GM12878 (cell line): ENCODE measurements at regions not wholly inside any gene's neighbourhood (a gene's known extent, or its start where the extent isn't known, plus 50 kb on each side); places are given as distances from the start of the nearest gene placed in this dataset.

Experiments
- ATAC-seq: fragments of 200-7000 bp; cut with Tn5 transposase; 3 replicates; pipeline ENCODE4 v1.9.1; 2020; ENCODE audit warnings: mild to moderate bottlenecking, moderate library complexity
- BruUV-seq: library from RNA; stranded (reverse); fragments of 400-500 nt; replicated peaks from 2 replicates; lab custom pipeline; 2021; lab: Mats Ljungman, UMichigan
- CTCF ChIA-PET: fragments of 300-600 bp; sonication (Branson Sonifier 250); formaldehyde crosslinking; extraction: SDS; loops from one replicate; lab custom pipeline; 2021; ENCODE audit warnings: inconsistent platforms; lab: Yijun Ruan, JAX
- POLR2A ChIA-PET: fragments of 350-600 bp; formaldehyde crosslinking; extraction: SDS; loops from one replicate; lab custom pipeline; 2021; ENCODE audit warnings: inconsistent platforms; lab: Charles Lee
- RAD21 ChIA-PET: fragments of 300-600 bp; sonication (Branson Sonifier 250); formaldehyde crosslinking; loops from one replicate; lab custom pipeline; 2023; ENCODE audit warnings: antibody characterized with exemption; ENCODE audit not compliant: unreplicated experiment; lab: Charles Lee
- SMC1A ChIA-PET: fragments of 300-600 bp; sonication (Branson Sonifier 250); formaldehyde crosslinking; loops from one replicate; lab custom pipeline; 2023; ENCODE audit not compliant: unreplicated experiment, uncharacterized antibody; lab: Charles Lee
- DNase-seq: peaks from one replicate; pipeline ENCODE4 v3.0.0-alpha.2; 2011; ENCODE audit warnings: low read depth, low spot score
- FAIRE-seq: peaks from 3 replicates; lab custom pipeline; 2011; peaks lifted over from hg19 to GRCh38; lab: Jason Lieb, UNC
- H2AFZ ChIP-seq: 2 replicates; pipeline ENCODE4 v1.6.0; 2011; ENCODE audit warnings: low read depth, low read length, control low read depth; ENCODE audit not compliant: control insufficient read depth
- H3K27ac ChIP-seq: 2 replicates; pipeline ENCODE4 v1.5.1; 2011; ENCODE audit warnings: control low read depth; ENCODE audit not compliant: control insufficient read depth, insufficient read depth
- H3K27me3 ChIP-seq, 2 experiments: replicated peaks in 1 of 2; 2 replicates each; pipeline versions ENCODE4 v1.6.0 to v1.6.1; 2011; ENCODE audit warnings: low read length in 1 of 2; ENCODE audit not compliant: control insufficient read depth in 2 of 2, insufficient read depth in 2 of 2
- H3K36me3 ChIP-seq, 2 experiments: 2 replicates each; pipeline ENCODE4 v1.5.1; 2011; ENCODE audit warnings: low read length in 1 of 2; ENCODE audit not compliant: control insufficient read depth in 2 of 2, insufficient read depth in 2 of 2
- H3K4me1 ChIP-seq: 2 replicates; pipeline ENCODE4 v1.6.1; 2011; ENCODE audit warnings: mild to moderate bottlenecking, low read length, moderate library complexity, mixed read lengths; ENCODE audit not compliant: control insufficient read depth, insufficient read depth
- H3K4me2 ChIP-seq: 2 replicates; pipeline ENCODE4 v1.6.0; 2011; ENCODE audit warnings: control low read depth; ENCODE audit not compliant: control insufficient read depth, insufficient read depth
- H3K4me3 ChIP-seq: fragments of 200-600 bp; sonication (generic); 2 replicates; pipeline ENCODE4 v1.5.1; 2016
- H3K79me2 ChIP-seq: 2 replicates; pipeline ENCODE4 v1.6.0; 2011; ENCODE audit warnings: low read length; ENCODE audit not compliant: control insufficient read depth, insufficient read depth
- H3K9ac ChIP-seq: 2 replicates; pipeline ENCODE4 v1.8.0; 2011; ENCODE audit warnings: low read length, control low read depth, mixed read lengths; ENCODE audit not compliant: control insufficient read depth, insufficient read depth
- H3K9me3 ChIP-seq: replicated peaks from 3 replicates; pipeline ENCODE4 v1.5.1; 2011; ENCODE audit warnings: mild to moderate bottlenecking, low read length; ENCODE audit not compliant: control insufficient read depth, insufficient read depth
- H4K20me1 ChIP-seq: 2 replicates; pipeline ENCODE4 v1.6.0; 2011; ENCODE audit not compliant: control insufficient read depth, insufficient read depth
- BACH1 ChIP-seq: fragments of 450-650 bp; IDR thresholded peaks from 2 replicates; pipeline ENCODE4 v1.6.1; 2017; ENCODE audit warnings: mild to moderate bottlenecking, borderline replicate concordance
- CREM ChIP-seq: IDR thresholded peaks from 2 replicates; pipeline ENCODE4 v1.6.1; 2014; ENCODE audit warnings: antibody characterized with exemption, low read depth
- EZH2 ChIP-seq: IDR thresholded peaks from 2 replicates; pipeline ENCODE4 v1.6.1; 2012; ENCODE audit warnings: low read depth, mild to moderate bottlenecking, control low read depth, inconsistent platforms, low read length, borderline replicate concordance; ENCODE audit not compliant: control insufficient read depth
- FOS ChIP-seq: IDR thresholded peaks from 3 replicates; pipeline ENCODE4 v1.6.1; 2011; ENCODE audit warnings: borderline replicate concordance; ENCODE audit not compliant: insufficient read length; ENCODE audit errors: extremely low read depth
- JUND ChIP-seq: IDR thresholded peaks from 2 replicates; pipeline ENCODE4 v1.6.1; 2012; ENCODE audit warnings: low read depth, mild to moderate bottlenecking, low read length, improper control_type of control experiment, moderate library complexity
- RBBP5 ChIP-seq: fragments of 200-600 bp; sonication (generic); conservative IDR thresholded peaks from 2 replicates; pipeline ENCODE4 v1.6.1; 2016
- YBX1 ChIP-seq: fragments of 450-650 bp; IDR thresholded peaks from 2 replicates; pipeline ENCODE4 v1.6.1; 2016; ENCODE audit warnings: antibody characterized with exemption
- ZBED1 ChIP-seq: IDR thresholded peaks from 2 replicates; pipeline ENCODE4 v1.6.1; 2016; ENCODE audit warnings: borderline replicate concordance
- WGBS: methylation state at CpG from one replicate; pipeline ENCODE4 v1.1.6; 2016; ENCODE audit warnings: low lambda C conversion rate; ENCODE audit not compliant: insufficient replicate concordance, insufficient coverage; ENCODE audit errors: missing lambda C conversion rate; 5-methylcytosine and 5-hydroxymethylcytosine counted together
- in situ Hi-C: fragments of 300-500 bp; cut with MboI; formaldehyde crosslinking; loops from 9 replicates; pipeline ENCODE4 v1.14.3; 2018; ENCODE audit warnings: mixed read lengths
- intact Hi-C: fragments of 100-400 bp; cut with micrococcal nuclease; formaldehyde crosslinking; loops from one replicate; pipeline ENCODE4 v1.14.2; 2022; ENCODE audit not compliant: unreplicated experiment
- TF ChIP-seq, protein P1 (sequence below): IDR thresholded peaks from 2 replicates; pipeline ENCODE4 v1.6.1; 2012; ENCODE audit warnings: low read depth, low read length, improper control_type of control experiment
- TF ChIP-seq, protein P2 (sequence below): fragments of 150-350 bp; IDR thresholded peaks from 2 replicates; pipeline ENCODE4 v1.6.1; 2016; ENCODE audit warnings: low read depth, low read length
- TF ChIP-seq, protein P3 (sequence below): fragments of 450-650 bp; formaldehyde crosslinking; IDR thresholded peaks from 2 replicates; pipeline ENCODE4 v1.4.0; 2020; ENCODE audit warnings: mild to moderate bottlenecking, moderate library complexity
- TF ChIP-seq, protein P4 (sequence below): fragments of 450-650 bp; IDR thresholded peaks from 2 replicates; pipeline ENCODE4 v1.6.1; 2017; ENCODE audit warnings: mild to moderate bottlenecking

DNA sequence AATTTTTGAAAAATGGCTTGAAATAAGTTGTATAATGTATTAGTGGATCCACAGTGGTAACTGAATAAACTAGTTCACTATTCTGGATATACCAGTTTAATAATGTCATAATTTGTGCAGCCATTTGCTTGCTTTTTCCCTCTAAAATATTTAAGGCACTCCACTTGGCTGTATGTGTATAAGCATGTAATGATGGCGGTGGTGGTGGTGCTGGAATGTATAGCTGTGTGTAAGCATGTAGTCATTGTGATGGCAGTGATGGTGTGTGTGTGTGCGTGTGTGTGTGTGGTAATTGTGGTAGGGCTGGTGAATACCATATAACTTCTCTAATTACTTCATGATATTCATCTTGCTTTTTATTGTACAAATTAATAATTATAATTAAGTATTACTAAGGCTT is 89.2 kb upstream of the HIVEP1 start (continued):
- TF ChIP-seq FOS = no peak

DNA sequence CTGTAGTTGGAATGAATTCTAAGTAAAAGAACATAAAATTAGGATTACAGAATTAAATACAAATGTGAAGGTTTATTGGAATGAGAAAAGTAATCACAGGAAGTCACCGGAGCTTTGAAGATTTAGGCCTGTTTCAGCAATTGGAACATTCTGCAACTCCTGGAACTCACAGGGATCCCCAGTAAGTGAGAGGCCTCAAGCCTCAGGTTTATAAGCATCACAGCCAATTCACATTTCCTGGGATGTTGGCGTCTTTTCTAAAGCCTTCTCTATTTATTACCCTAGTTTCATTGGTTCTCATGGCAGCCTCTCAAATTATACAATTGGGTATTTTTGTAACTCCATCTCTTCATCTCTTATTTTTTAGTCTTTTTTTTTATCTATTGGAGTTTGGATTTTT is 90.4 kb upstream of the HIVEP1 start:
- ChIA-PET POLR2A (no interaction called here), SMC1A (interaction anchor here (0.6 to 1.4 kb wide), 3 partner anchors 16 to 43 kb away, joined by 3 read pairs; no protein-coding TSS in a partner anchor), CTCF (interaction anchor here (1.4 kb wide), 1 partner anchor 26 kb away, joined by 3 read pairs; no protein-coding TSS in a partner anchor), RAD21 (no interaction called here)
- 98% methylated on average over 2 of the region's 2 CpGs for WGBS
- no peak overlapping the region for H2AFZ ChIP-seq
- no peaks in the 10 kb centered on the region for H3K9me3 ChIP-seq
- TF ChIP-seq BACH1 (no peak), ZBED1 (no peak), YBX1 (no peak), RBBP5 (no peak), EZH2 (no peak), JUND (no peak), CREM (no peak)
- TF ChIP-seq, protein P1, sequence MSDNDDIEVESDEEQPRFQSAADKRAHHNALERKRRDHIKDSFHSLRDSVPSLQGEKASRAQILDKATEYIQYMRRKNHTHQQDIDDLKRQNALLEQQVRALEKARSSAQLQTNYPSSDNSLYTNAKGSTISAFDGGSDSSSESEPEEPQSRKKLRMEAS = no peak
- TF ChIP-seq, protein P2, sequence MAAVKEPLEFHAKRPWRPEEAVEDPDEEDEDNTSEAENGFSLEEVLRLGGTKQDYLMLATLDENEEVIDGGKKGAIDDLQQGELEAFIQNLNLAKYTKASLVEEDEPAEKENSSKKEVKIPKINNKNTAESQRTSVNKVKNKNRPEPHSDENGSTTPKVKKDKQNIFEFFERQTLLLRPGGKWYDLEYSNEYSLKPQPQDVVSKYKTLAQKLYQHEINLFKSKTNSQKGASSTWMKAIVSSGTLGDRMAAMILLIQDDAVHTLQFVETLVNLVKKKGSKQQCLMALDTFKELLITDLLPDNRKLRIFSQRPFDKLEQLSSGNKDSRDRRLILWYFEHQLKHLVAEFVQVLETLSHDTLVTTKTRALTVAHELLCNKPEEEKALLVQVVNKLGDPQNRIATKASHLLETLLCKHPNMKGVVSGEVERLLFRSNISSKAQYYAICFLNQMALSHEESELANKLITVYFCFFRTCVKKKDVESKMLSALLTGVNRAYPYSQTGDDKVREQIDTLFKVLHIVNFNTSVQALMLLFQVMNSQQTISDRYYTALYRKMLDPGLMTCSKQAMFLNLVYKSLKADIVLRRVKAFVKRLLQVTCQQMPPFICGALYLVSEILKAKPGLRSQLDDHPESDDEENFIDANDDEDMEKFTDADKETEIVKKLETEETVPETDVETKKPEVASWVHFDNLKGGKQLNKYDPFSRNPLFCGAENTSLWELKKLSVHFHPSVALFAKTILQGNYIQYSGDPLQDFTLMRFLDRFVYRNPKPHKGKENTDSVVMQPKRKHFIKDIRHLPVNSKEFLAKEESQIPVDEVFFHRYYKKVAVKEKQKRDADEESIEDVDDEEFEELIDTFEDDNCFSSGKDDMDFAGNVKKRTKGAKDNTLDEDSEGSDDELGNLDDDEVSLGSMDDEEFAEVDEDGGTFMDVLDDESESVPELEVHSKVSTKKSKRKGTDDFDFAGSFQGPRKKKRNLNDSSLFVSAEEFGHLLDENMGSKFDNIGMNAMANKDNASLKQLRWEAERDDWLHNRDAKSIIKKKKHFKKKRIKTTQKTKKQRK = no peak
- TF ChIP-seq, protein P3, sequence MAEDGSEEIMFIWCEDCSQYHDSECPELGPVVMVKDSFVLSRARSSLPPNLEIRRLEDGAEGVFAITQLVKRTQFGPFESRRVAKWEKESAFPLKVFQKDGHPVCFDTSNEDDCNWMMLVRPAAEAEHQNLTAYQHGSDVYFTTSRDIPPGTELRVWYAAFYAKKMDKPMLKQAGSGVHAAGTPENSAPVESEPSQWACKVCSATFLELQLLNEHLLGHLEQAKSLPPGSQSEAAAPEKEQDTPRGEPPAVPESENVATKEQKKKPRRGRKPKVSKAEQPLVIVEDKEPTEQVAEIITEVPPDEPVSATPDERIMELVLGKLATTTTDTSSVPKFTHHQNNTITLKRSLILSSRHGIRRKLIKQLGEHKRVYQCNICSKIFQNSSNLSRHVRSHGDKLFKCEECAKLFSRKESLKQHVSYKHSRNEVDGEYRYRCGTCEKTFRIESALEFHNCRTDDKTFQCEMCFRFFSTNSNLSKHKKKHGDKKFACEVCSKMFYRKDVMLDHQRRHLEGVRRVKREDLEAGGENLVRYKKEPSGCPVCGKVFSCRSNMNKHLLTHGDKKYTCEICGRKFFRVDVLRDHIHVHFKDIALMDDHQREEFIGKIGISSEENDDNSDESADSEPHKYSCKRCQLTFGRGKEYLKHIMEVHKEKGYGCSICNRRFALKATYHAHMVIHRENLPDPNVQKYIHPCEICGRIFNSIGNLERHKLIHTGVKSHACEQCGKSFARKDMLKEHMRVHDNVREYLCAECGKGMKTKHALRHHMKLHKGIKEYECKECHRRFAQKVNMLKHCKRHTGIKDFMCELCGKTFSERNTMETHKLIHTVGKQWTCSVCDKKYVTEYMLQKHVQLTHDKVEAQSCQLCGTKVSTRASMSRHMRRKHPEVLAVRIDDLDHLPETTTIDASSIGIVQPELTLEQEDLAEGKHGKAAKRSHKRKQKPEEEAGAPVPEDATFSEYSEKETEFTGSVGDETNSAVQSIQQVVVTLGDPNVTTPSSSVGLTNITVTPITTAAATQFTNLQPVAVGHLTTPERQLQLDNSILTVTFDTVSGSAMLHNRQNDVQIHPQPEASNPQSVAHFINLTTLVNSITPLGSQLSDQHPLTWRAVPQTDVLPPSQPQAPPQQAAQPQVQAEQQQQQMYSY (CRISPR knock-in tag) = no peak
- TF ChIP-seq, protein P4, sequence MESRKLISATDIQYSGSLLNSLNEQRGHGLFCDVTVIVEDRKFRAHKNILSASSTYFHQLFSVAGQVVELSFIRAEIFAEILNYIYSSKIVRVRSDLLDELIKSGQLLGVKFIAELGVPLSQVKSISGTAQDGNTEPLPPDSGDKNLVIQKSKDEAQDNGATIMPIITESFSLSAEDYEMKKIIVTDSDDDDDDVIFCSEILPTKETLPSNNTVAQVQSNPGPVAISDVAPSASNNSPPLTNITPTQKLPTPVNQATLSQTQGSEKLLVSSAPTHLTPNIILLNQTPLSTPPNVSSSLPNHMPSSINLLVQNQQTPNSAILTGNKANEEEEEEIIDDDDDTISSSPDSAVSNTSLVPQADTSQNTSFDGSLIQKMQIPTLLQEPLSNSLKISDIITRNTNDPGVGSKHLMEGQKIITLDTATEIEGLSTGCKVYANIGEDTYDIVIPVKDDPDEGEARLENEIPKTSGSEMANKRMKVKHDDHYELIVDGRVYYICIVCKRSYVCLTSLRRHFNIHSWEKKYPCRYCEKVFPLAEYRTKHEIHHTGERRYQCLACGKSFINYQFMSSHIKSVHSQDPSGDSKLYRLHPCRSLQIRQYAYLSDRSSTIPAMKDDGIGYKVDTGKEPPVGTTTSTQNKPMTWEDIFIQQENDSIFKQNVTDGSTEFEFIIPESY = no peak
- H3K4me3 ChIP-seq = no peak overlapping the region
- ATAC-seq (no peak), FAIRE-seq (peak; percentile 7), DNase-seq (no peak)
- H3K4me2 ChIP-seq = no peak overlapping the region
- no peaks in the 10 kb centered on the region for H3K4me1 ChIP-seq
- H3K27me3 ChIP-seq = no peaks in the 10 kb centered on the region
- in situ Hi-C loops = no loop called here
- H3K36me3 ChIP-seq = no peaks in the 10 kb centered on the region
- H3K9ac ChIP-seq = no peak overlapping the region
- no peaks in the 10 kb centered on the region for H4K20me1 ChIP-seq
- intact Hi-C loops = no loop called here
- no peaks in the 10 kb centered on the region for H3K79me2 ChIP-seq
- no TSS peak for BruUV-seq
- H3K27ac ChIP-seq = no peak overlapping the region
